Vagina (tissue), 2 donors: ENCODE measurements at regions not wholly inside any gene's neighbourhood (a gene's known extent, or its start where the extent isn't known, plus 50 kb on each side); places are given as distances from the start of the nearest gene placed in this dataset.

Source experiments
- DNase-seq, 2 donors: peaks; one replicate each; pipeline ENCODE4 v3.0.0-alpha.2; 2017; ENCODE audit errors: extremely low spot score in 2 of 2
- H3K27ac ChIP-seq: fragments of 200-600 bp; sonication (generic); one replicate; pipeline ENCODE4 v1.5.1; 2019
- H3K27me3 ChIP-seq: fragments of 200-600 bp; sonication (generic); one replicate; pipeline ENCODE4 v1.5.1; 2019
- H3K36me3 ChIP-seq, 2 donors: fragments of 200-600 bp; sonication (generic); one replicate each; pipeline ENCODE4 v1.5.1; 2017 to 2019
- H3K4me1 ChIP-seq: fragments of 200-600 bp; sonication (generic); one replicate; pipeline ENCODE4 v1.5.1; 2019
- H3K4me3 ChIP-seq, 2 donors: fragments of 200-600 bp; sonication (generic); 1 replicate in 1 of 2; 2 replicates in 1 of 2; pipeline ENCODE4 v1.5.1; 2016 to 2019
- H3K9me3 ChIP-seq: fragments of 200-600 bp; sonication (generic); one replicate; pipeline ENCODE4 v1.5.1; 2019
- POLR2A ChIP-seq, 2 donors: fragments of 450-650 bp; IDR thresholded peaks; one replicate each; pipeline ENCODE4 v1.6.1; 2017; ENCODE audit warnings: antibody characterized with exemption in 2 of 2, mild to moderate bottlenecking in 2 of 2, moderate library complexity in 2 of 2
- POLR2AphosphoS5 ChIP-seq, 2 donors: sonication (generic); formaldehyde crosslinking; IDR thresholded peaks; one replicate each; pipeline ENCODE4 v1.9.0; 2017; ENCODE audit warnings: antibody characterized with exemption in 2 of 2, mild to moderate bottlenecking in 2 of 2, low read depth in 1 of 2; ENCODE audit not compliant: insufficient read depth in 1 of 2
- intact Hi-C: fragments of 100-400 bp; cut with DNase I; formaldehyde crosslinking; loops from one replicate; pipeline ENCODE4 v1.15.1; 2023
- TF ChIP-seq, protein P1 (sequence below), 3 experiments: fragments of 450-650 bp in 2 of 3; fragments of 200-600 bp in 1 of 3; sonication (generic) in 1 of 3; IDR thresholded peaks; one replicate each; pipeline ENCODE4 v1.5.1; 2017 to 2019; ENCODE audit warnings: antibody characterized with exemption in 3 of 3, mild to moderate bottlenecking in 2 of 3, moderate library complexity in 2 of 3

DNA sequence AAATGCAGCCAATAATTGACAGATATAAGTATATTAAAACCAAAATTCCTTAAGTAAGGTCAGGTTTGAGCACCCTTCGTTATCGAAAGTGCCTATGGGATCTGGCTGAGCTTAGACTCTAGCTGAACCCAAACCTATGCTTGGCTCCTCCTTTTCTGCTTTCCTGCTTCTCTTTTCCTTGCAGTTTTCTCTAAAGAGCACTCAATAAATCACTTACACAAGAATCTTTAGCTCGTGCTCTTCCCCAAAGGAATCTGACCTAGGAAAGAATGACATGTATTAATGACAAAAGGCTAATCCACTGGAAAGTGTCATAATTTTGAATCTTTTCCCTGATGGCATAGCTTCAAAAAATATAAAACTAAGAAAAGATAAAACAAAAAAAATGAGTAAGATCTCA is 282.7 kb downstream of the DKK2 start:
- intact Hi-C loops, result no loop called here
- Histone ChIP-seq H3K4me1 (no peaks in the 10 kb centered on the region), H3K27me3 (no peaks in the 10 kb centered on the region), H3K4me3 (no peak overlapping the region), H3K9me3 (no peaks in the 10 kb centered on the region), H3K36me3 (no peaks in the 10 kb centered on the region), H3K27ac (no peak overlapping the region)
- TF ChIP-seq POLR2AphosphoS5 (IDR thresholded peaks at IDR 0.05; ENCODE audit: insufficient read depth in 1 of 2, low read depth in 1 of 2) (no peak), POLR2A (IDR thresholded peaks at IDR 0.05) (no peak)
- TF ChIP-seq, protein P1, sequence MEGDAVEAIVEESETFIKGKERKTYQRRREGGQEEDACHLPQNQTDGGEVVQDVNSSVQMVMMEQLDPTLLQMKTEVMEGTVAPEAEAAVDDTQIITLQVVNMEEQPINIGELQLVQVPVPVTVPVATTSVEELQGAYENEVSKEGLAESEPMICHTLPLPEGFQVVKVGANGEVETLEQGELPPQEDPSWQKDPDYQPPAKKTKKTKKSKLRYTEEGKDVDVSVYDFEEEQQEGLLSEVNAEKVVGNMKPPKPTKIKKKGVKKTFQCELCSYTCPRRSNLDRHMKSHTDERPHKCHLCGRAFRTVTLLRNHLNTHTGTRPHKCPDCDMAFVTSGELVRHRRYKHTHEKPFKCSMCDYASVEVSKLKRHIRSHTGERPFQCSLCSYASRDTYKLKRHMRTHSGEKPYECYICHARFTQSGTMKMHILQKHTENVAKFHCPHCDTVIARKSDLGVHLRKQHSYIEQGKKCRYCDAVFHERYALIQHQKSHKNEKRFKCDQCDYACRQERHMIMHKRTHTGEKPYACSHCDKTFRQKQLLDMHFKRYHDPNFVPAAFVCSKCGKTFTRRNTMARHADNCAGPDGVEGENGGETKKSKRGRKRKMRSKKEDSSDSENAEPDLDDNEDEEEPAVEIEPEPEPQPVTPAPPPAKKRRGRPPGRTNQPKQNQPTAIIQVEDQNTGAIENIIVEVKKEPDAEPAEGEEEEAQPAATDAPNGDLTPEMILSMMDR (IDR thresholded peaks at IDR 0.05), result no peak
- no peak for DNase-seq

DNA sequence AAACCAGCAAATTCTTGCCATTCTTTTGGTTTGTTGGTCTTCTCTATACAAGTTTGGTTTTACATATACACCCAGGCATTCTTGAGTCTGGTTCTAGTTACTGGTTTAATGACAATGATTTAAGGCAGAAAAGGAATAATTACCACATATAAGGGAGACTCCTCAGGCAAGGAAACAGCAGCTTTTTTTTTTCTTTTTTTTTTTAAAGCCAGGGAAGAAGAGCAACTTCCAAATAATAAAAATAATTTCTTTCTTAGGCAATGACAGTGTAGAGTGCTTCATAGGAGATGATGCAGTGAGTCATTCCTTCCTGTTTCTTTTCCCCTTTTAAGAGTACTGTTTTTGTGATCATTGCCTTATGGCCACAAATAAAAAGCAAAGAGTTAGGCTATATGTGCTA is 289.7 kb downstream of the DKK2 start:
- Histone ChIP-seq H3K27ac (no peak overlapping the region), H3K4me3 (no peak overlapping the region), H3K36me3 (no peaks in the 10 kb centered on the region), H3K9me3 (no peaks in the 10 kb centered on the region), H3K27me3 (no peaks in the 10 kb centered on the region), H3K4me1 (no peaks in the 10 kb centered on the region)
- TF ChIP-seq POLR2AphosphoS5 (IDR thresholded peaks at IDR 0.05; ENCODE audit: insufficient read depth in 1 of 2, low read depth in 1 of 2) (no peak), POLR2A (IDR thresholded peaks at IDR 0.05) (no peak)
- TF ChIP-seq, protein P1 (IDR thresholded peaks at IDR 0.05), result no peak
- intact Hi-C loops, result no loop called here
- DNase-seq, result no peak

DNA sequence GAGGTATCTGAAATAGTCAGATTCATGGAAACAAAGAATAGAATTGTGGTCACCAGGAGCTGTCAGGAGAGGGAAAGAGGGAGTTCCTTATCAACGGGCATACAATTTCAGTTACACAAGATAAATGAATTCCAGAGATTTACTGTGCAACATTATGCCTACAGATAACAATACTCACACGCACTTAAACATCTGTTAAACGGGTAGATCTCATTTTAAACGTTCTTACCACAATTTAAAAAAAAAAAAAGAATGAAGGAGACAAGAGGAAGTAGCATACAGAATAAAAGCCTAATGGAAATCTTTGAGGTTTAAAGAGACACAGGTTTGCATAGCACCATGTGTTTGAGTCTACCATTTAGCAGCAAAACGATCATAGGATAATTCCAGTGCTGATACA is 298.0 kb downstream of the DKK2 start:
- no peaks in the 10 kb centered on the region for H3K9me3 ChIP-seq
- H3K27ac ChIP-seq, result no peak overlapping the region
- DNase-seq, result no peak
- no peak for TF ChIP-seq POLR2AphosphoS5 (IDR thresholded peaks at IDR 0.05; ENCODE audit: insufficient read depth in 1 of 2, low read depth in 1 of 2)
- TF ChIP-seq, protein P1 (IDR thresholded peaks at IDR 0.05), result no peak
- TF ChIP-seq POLR2A (IDR thresholded peaks at IDR 0.05), result no peak
- no peaks in the 10 kb centered on the region for H3K36me3 ChIP-seq
- H3K4me1 ChIP-seq, result no peaks in the 10 kb centered on the region
- intact Hi-C loops, result no loop called here
- H3K4me3 ChIP-seq, result no peak overlapping the region
- no peaks in the 10 kb centered on the region for H3K27me3 ChIP-seq

DNA sequence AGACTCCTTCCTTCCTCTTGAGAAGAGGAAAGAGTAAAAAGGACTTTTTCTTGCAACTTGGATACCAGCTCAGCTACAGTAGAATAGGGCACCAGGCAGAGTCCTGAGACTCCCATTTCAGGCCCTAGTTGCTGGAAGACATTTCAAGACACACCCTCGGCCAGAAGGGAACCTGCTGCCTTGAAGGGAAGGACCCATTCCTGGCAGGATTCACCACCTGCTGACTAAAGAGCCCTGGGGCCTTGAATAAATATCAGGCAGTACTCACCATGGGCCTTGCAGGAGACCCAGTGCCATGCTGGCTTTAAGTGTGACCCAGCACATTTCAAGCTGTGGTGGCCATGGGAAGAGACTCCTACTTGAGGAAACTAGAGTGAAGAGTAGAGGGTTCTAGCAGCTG is 317.6 kb downstream of the DKK2 start:
- Histone ChIP-seq H3K9me3 (no peaks in the 10 kb centered on the region), H3K4me3 (no peak overlapping the region), H3K36me3 (no peaks in the 10 kb centered on the region), H3K27me3 (no peaks in the 10 kb centered on the region), H3K27ac (no peak overlapping the region), H3K4me1 (no peaks in the 10 kb centered on the region)
- intact Hi-C loops, result no loop called here
- no peak for TF ChIP-seq POLR2AphosphoS5 (IDR thresholded peaks at IDR 0.05; ENCODE audit: insufficient read depth in 1 of 2, low read depth in 1 of 2)
- TF ChIP-seq, protein P1 (IDR thresholded peaks at IDR 0.05), result no peak
- no peak for DNase-seq

DNA sequence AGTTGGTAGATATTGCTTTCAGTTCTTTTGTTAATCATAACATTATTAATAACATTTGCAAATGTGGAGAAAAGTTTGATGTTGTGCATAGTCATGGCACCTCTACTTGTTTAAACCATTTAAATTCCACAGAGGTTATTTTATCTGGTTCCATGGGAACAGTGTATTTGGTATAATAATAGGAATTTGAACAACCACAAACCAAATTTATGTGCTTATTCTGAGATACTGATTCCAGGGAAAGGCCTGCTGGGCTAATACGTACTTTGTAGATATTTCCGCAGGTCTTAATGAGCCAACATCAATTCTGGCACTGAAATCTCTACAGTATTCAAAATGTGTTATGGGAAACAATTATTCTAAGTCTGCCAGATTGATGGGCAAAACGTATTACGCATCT is 319.0 kb downstream of the DKK2 start:
- TF ChIP-seq, protein P1 (IDR thresholded peaks at IDR 0.05), result no peak
- no peak for TF ChIP-seq POLR2A (IDR thresholded peaks at IDR 0.05)
- TF ChIP-seq POLR2AphosphoS5 (IDR thresholded peaks at IDR 0.05; ENCODE audit: insufficient read depth in 1 of 2, low read depth in 1 of 2), result no peak
- Histone ChIP-seq H3K9me3 (no peaks in the 10 kb centered on the region), H3K4me3 (no peak overlapping the region), H3K4me1 (no peaks in the 10 kb centered on the region), H3K27me3 (no peaks in the 10 kb centered on the region), H3K27ac (no peak overlapping the region), H3K36me3 (no peaks in the 10 kb centered on the region)
- no peak for DNase-seq
- intact Hi-C loops, result no loop called here
